ENCODE measurements at regions not wholly inside any gene's neighbourhood (a gene's known extent, or its start where the extent isn't known, plus 50 kb on each side); places are given as distances from the start of the nearest gene placed in this dataset.

GRCh38 chr5:114782177-114782576 is 387.5 kb downstream of the TRIM36 start:
- DNase-seq (ENCODE audit: low read depth) = no peak
- H3K4me3 ChIP-seq (ENCODE audit: low read length) = no peak overlapping the region
- TF ChIP-seq CTCF (conservative IDR thresholded peaks at IDR 0.05; ENCODE audit: low read length) = no peak

- TF ChIP-seq CTCF (conservative IDR thresholded peaks at IDR 0.05; ENCODE audit: low read length) = no peak
- H3K4me3 ChIP-seq (ENCODE audit: low read length) = no peak overlapping the region
- DNase-seq (ENCODE audit: low read depth) = no peak
Observed at GRCh38 chr5:114780290-114780689, 389.4 kb downstream of the TRIM36 start.

GRCh38 chr5:114744406-114744805 is 382.5 kb downstream of the KCNN2 start:
- H3K4me3 ChIP-seq (ENCODE audit: low read length) = no peak overlapping the region
- DNase-seq (ENCODE audit: low read depth) = no peak
- no peak for TF ChIP-seq CTCF (conservative IDR thresholded peaks at IDR 0.05; ENCODE audit: low read length)

- H3K4me3 ChIP-seq (ENCODE audit: low read length) = no peak overlapping the region
- DNase-seq (ENCODE audit: low read depth) = no peak
- TF ChIP-seq CTCF (conservative IDR thresholded peaks at IDR 0.05; ENCODE audit: low read length) = no peak
Observed at GRCh38 chr5:114734238-114734637, 372.4 kb downstream of the KCNN2 start.

- DNase-seq (ENCODE audit: low read depth) = no peak
- no peak overlapping the region for H3K4me3 ChIP-seq (ENCODE audit: low read length)
- TF ChIP-seq CTCF (conservative IDR thresholded peaks at IDR 0.05; ENCODE audit: low read length) = no peak
Observed at GRCh38 chr5:114729986-114730385, 368.1 kb downstream of the KCNN2 start.

- no peak overlapping the region for H3K4me3 ChIP-seq (ENCODE audit: low read length)
- TF ChIP-seq CTCF (conservative IDR thresholded peaks at IDR 0.05; ENCODE audit: low read length) = no peak
- DNase-seq (ENCODE audit: low read depth) = no peak
Observed at GRCh38 chr5:114727358-114727757, 365.5 kb downstream of the KCNN2 start.

- H3K4me3 ChIP-seq (ENCODE audit: low read length) = no peak overlapping the region
- no peak for TF ChIP-seq CTCF (conservative IDR thresholded peaks at IDR 0.05; ENCODE audit: low read length)
- DNase-seq (ENCODE audit: low read depth) = no peak
Observed at GRCh38 chr5:114726131-114726530, 364.3 kb downstream of the KCNN2 start.
